ENCODE measurements at regions not wholly inside any gene's neighbourhood (a gene's known extent, or its start where the extent isn't known, plus 50 kb on each side); places are given as distances from the start of the nearest gene placed in this dataset.

DNA sequence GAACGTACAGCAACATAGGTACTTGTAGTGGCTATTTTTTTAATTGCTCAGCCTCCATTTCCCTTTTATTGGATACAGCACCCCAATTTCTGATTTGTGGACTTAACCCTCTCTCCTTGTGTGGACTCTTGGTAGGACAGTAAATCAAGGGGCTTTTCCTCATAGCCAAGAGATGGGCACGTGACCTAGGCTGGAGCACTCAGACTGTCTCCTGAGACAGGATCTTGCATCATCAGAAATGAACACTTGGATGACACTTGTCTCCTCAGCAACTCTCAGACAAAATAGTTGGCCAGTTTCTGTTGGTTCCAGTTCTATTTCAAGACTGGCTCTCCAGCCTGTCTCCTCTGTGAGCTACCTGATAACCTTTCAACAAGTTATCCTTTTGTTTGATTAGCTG lies 112.9 kb upstream of the ZNF678 start:
- H3K27ac ChIP-seq (ENCODE audit: low read depth, low read length): no peak overlapping the region
- H3K4me3 ChIP-seq (ENCODE audit: low read depth, low read length): no peak overlapping the region
- H3K9me3 ChIP-seq (ENCODE audit: control insufficient read depth, insufficient read depth, low read length): no peaks in the 10 kb centered on the region
- no peaks in the 10 kb centered on the region for H3K4me1 ChIP-seq (ENCODE audit: control insufficient read depth, insufficient read depth, low read length)
- no peaks in the 10 kb centered on the region for H3K36me3 ChIP-seq (ENCODE audit: control insufficient read depth, insufficient read depth, low read length)
- no peaks in the 10 kb centered on the region for H3K27me3 ChIP-seq (ENCODE audit: control insufficient read depth, insufficient read depth, low read length)
- H3K9ac ChIP-seq (ENCODE audit: low read depth, low read length): no peak overlapping the region

DNA sequence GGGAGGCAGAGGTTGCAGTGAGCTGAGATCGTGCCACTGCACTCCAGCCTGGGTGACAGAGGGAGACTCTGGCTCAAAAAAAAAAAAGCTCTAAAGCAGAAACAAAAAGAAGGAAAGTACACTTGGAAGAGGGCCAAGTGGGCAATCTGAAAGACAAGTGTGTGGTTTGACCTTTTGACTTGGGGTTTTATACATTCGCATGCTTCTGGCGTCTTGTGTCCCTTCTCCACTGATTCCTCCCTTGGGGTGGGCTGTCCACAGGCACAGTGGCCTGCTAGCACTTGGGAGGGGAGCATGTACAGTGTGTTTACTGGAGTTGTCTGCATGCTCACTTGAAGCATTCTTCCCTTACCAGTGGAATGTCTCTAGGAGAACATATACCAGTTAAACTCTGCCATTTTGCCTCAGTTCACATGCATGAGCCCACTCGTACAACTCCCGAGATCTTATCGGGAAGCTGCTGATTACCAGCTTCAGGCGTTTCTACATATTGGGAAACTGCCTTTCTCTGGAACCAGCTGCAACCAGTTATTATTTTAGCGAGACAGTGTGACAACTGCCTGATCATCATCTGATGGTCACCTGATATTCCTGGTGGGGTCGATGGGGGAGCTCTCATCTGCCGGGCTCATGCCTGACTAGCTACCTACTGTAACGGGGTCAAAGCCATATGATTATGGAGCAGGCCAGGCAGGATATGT lies 113.5 kb upstream of the ZNF678 start:
- Histone ChIP-seq H3K27ac (ENCODE audit: low read depth, low read length) (no peak overlapping the region), H3K4me3 (ENCODE audit: low read depth, low read length) (no peak overlapping the region), H3K9ac (ENCODE audit: low read depth, low read length) (no peak overlapping the region), H3K4me1 (ENCODE audit: control insufficient read depth, insufficient read depth, low read length) (no peaks in the 10 kb centered on the region), H3K9me3 (ENCODE audit: control insufficient read depth, insufficient read depth, low read length) (no peaks in the 10 kb centered on the region), H3K36me3 (ENCODE audit: control insufficient read depth, insufficient read depth, low read length) (no peaks in the 10 kb centered on the region), H3K27me3 (ENCODE audit: control insufficient read depth, insufficient read depth, low read length) (no peaks in the 10 kb centered on the region)

DNA sequence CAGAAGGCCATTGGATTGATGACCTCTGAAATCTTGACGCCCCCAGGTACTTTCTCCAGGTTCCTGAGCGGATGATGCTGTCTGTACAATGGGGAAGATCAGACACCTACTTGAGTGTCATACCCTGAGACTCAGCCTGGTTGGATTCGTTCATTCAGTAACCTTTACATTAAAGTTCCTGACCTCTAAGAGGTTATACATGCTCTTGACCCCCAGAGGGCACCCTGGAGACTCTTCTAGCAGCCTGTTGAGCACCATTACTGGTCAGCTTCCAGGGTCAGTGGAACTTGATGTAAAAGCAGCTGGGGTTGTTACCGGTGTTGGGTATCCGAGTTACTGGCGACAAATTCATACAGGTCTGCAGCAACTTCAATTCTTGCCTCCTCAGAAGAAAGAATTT lies 114.3 kb upstream of the ZNF678 start:
- H3K9ac ChIP-seq (ENCODE audit: low read depth, low read length): no peak overlapping the region
- no peak overlapping the region for H3K27ac ChIP-seq (ENCODE audit: low read depth, low read length)
- H3K9me3 ChIP-seq (ENCODE audit: control insufficient read depth, insufficient read depth, low read length): no peaks in the 10 kb centered on the region
- H3K4me1 ChIP-seq (ENCODE audit: control insufficient read depth, insufficient read depth, low read length): no peaks in the 10 kb centered on the region
- no peaks in the 10 kb centered on the region for H3K36me3 ChIP-seq (ENCODE audit: control insufficient read depth, insufficient read depth, low read length)
- no peak overlapping the region for H3K4me3 ChIP-seq (ENCODE audit: low read depth, low read length)
- no peaks in the 10 kb centered on the region for H3K27me3 ChIP-seq (ENCODE audit: control insufficient read depth, insufficient read depth, low read length)

DNA sequence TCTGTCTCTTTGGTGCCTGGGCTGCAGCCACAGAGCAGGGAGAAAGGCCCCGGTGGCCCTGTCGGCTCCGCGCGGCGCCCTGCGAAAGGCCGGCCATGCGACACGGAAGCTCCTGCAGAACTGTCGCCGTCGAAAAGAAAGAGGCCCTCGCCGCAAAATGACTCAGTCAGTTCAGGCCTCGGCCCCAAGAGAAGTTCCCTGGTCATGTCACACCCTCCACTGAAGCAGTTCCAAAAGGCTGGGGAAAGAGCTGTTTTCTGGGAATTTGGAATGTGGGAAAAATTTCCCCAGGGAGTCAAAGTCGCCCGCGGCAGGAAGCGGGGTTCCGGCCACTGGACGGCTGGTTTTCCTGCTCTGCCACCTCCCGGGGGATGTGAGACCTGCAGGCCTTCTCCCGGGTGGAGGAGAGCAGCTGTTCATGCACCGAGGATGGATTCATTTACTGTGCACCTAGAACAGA lies 115.8 kb upstream of the ZNF678 start:
- H3K4me1 ChIP-seq (ENCODE audit: control insufficient read depth, insufficient read depth, low read length): no peaks in the 10 kb centered on the region
- H3K9me3 ChIP-seq (ENCODE audit: control insufficient read depth, insufficient read depth, low read length): no peaks in the 10 kb centered on the region
- no peak overlapping the region for H3K4me3 ChIP-seq (ENCODE audit: low read depth, low read length)
- no peaks in the 10 kb centered on the region for H3K36me3 ChIP-seq (ENCODE audit: control insufficient read depth, insufficient read depth, low read length)
- H3K27me3 ChIP-seq (ENCODE audit: control insufficient read depth, insufficient read depth, low read length): no peaks in the 10 kb centered on the region
- H3K27ac ChIP-seq (ENCODE audit: low read depth, low read length): no peak overlapping the region
- no peak overlapping the region for H3K9ac ChIP-seq (ENCODE audit: low read depth, low read length)

DNA sequence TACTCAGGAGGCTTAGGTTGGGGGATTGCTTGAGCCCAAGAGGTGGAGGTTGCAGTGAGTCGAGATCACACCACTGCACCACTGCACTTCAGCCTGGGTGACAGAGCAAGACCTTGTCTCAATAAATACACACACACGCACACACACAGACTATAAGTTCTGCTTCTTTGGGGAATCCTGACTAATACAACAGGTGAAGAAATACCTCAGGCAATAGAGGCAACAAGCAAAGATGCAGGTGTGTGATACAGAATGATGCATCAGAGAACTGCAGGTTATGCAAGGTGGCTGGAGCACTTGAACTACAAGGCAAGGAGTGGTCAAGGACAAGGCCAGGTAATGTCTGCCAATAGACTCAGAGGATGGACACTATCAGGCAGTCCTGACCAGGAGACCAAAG lies 117.6 kb upstream of the ZNF678 start:
- Histone ChIP-seq H3K9me3 (ENCODE audit: control insufficient read depth, insufficient read depth, low read length) (no peaks in the 10 kb centered on the region), H3K36me3 (ENCODE audit: control insufficient read depth, insufficient read depth, low read length) (no peaks in the 10 kb centered on the region), H3K4me3 (ENCODE audit: low read depth, low read length) (no peak overlapping the region), H3K9ac (ENCODE audit: low read depth, low read length) (no peak overlapping the region), H3K27ac (ENCODE audit: low read depth, low read length) (no peak overlapping the region), H3K4me1 (ENCODE audit: control insufficient read depth, insufficient read depth, low read length) (no peaks in the 10 kb centered on the region), H3K27me3 (ENCODE audit: control insufficient read depth, insufficient read depth, low read length) (no peaks in the 10 kb centered on the region)

DNA sequence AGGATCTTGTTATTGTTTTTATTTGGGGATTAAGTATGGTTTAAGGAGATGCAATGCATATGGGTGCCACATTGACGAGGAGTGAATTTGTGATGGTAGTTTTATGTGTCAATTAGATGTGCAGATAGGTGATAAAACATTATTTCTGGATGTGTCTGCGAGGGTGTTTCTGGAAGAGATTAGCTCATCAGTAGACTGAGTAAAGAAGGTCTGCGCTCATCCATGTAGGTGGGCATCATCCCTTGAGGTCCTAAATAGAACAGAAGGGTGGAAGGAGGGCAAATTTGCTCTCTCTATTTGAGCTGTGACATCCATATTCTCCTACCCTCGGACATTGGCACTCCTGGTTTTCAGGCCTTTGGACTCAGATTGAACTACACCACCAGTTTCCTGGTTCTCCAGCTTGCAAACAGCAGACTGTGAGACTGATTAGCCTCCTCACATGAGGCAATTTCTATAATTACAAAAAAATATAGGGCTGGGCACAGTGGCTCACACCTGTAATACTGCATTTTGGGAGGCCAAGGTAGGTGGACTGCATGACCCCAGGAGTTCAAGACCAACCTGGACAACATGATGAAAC lies 118.2 kb upstream of the ZNF678 start:
- no peaks in the 10 kb centered on the region for H3K36me3 ChIP-seq (ENCODE audit: control insufficient read depth, insufficient read depth, low read length)
- H3K9ac ChIP-seq (ENCODE audit: low read depth, low read length): no peak overlapping the region
- no peaks in the 10 kb centered on the region for H3K9me3 ChIP-seq (ENCODE audit: control insufficient read depth, insufficient read depth, low read length)
- no peak overlapping the region for H3K27ac ChIP-seq (ENCODE audit: low read depth, low read length)
- H3K4me1 ChIP-seq (ENCODE audit: control insufficient read depth, insufficient read depth, low read length): no peaks in the 10 kb centered on the region
- H3K4me3 ChIP-seq (ENCODE audit: low read depth, low read length): no peak overlapping the region
- H3K27me3 ChIP-seq (ENCODE audit: control insufficient read depth, insufficient read depth, low read length): no peaks in the 10 kb centered on the region

DNA sequence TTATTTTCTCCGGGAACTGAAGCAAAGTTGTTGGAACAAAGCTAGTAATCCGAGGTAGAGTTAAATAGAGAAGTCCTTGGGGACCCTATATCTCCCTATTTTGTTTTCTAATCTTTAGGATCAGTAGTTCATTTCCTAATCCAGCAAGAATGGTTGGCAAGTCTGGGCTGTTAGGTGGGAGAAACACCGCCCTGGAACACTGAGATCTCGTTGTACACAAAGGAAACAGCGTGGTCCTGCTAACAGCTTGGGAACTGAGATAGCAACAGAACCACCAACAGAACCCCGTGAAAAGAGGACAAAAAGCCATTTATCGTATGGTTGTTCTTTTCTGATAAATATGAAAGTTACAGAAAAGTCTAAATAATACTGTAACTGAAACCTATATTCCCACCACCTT lies 121.9 kb upstream of the CDC42BPA start:
- Histone ChIP-seq H3K4me1 (ENCODE audit: control insufficient read depth, insufficient read depth, low read length) (no peaks in the 10 kb centered on the region), H3K4me3 (ENCODE audit: low read depth, low read length) (no peak overlapping the region), H3K36me3 (ENCODE audit: control insufficient read depth, insufficient read depth, low read length) (no peaks in the 10 kb centered on the region), H3K9ac (ENCODE audit: low read depth, low read length) (no peak overlapping the region), H3K27ac (ENCODE audit: low read depth, low read length) (no peak overlapping the region), H3K9me3 (ENCODE audit: control insufficient read depth, insufficient read depth, low read length) (no peaks in the 10 kb centered on the region), H3K27me3 (ENCODE audit: control insufficient read depth, insufficient read depth, low read length) (no peaks in the 10 kb centered on the region)

DNA sequence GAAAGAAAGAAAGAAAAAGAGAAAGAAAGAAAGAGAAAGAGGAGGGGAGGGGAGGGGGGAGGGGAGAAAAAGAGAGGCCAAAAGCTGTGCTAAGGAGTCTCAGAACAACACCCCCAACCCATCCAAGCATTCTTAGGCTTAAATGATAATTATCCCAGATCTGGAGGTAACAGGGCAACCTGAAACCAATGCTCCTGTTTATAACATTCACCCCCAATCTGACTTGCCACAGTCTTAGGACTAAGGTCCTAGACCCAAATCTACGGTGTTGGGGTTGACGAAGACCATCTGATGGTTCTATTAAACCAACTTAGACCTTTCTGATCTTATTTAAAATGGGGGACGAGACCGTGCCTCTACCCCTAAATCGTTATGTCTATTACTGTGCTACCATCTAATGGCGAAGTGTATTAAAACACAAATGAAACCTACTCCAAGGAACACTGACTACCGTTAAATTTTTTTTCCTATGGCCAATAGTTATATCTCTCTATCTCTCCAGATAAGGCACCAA lies 119.3 kb upstream of the CDC42BPA start:
- H3K9me3 ChIP-seq (ENCODE audit: control insufficient read depth, insufficient read depth, low read length): no peaks in the 10 kb centered on the region
- H3K4me3 ChIP-seq (ENCODE audit: low read depth, low read length): no peak overlapping the region
- H3K27me3 ChIP-seq (ENCODE audit: control insufficient read depth, insufficient read depth, low read length): no peaks in the 10 kb centered on the region
- H3K36me3 ChIP-seq (ENCODE audit: control insufficient read depth, insufficient read depth, low read length): no peaks in the 10 kb centered on the region
- no peak overlapping the region for H3K27ac ChIP-seq (ENCODE audit: low read depth, low read length)
- H3K9ac ChIP-seq (ENCODE audit: low read depth, low read length): no peak overlapping the region
- H3K4me1 ChIP-seq (ENCODE audit: control insufficient read depth, insufficient read depth, low read length): no peaks in the 10 kb centered on the region

DNA sequence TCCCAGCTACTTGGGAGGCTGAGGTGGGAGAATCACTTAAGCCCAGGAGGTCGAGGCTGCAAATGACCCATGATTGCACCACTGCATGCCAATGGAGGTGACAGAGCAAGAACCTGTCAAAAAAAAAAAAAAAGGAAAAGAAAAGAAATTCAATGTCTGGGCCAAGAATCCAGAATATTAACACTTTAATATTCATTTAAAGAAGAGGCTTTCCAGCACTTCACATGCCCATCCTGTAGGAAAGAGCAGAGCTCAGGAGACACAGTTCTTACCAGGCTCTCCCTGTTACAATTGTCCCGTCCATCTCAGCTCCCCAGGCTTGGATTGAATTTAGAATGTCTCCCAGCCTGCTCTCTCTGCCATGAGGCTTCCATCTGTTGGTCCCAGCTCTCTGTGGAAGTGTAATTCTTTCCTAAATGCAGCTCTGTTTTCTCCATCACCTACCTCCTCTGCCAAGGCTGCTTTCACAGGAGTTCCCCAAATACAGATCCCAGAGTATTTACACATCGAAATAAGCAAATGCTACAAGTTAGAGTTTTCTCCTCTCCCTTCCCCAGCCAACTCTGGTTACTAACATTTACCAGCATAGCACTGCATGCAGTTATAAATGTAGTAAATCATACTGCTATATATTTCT lies 116.6 kb upstream of the CDC42BPA start:
- Histone ChIP-seq H3K27me3 (ENCODE audit: control insufficient read depth, insufficient read depth, low read length) (no peaks in the 10 kb centered on the region), H3K27ac (ENCODE audit: low read depth, low read length) (no peak overlapping the region), H3K36me3 (ENCODE audit: control insufficient read depth, insufficient read depth, low read length) (no peaks in the 10 kb centered on the region), H3K4me1 (ENCODE audit: control insufficient read depth, insufficient read depth, low read length) (0 out of 2 replicates have a peak, but pooled peaks cover 9% of the 10 kb centered on the region), H3K9me3 (ENCODE audit: control insufficient read depth, insufficient read depth, low read length) (no peaks in the 10 kb centered on the region), H3K4me3 (ENCODE audit: low read depth, low read length) (no peak overlapping the region), H3K9ac (ENCODE audit: low read depth, low read length) (no peak overlapping the region)

DNA sequence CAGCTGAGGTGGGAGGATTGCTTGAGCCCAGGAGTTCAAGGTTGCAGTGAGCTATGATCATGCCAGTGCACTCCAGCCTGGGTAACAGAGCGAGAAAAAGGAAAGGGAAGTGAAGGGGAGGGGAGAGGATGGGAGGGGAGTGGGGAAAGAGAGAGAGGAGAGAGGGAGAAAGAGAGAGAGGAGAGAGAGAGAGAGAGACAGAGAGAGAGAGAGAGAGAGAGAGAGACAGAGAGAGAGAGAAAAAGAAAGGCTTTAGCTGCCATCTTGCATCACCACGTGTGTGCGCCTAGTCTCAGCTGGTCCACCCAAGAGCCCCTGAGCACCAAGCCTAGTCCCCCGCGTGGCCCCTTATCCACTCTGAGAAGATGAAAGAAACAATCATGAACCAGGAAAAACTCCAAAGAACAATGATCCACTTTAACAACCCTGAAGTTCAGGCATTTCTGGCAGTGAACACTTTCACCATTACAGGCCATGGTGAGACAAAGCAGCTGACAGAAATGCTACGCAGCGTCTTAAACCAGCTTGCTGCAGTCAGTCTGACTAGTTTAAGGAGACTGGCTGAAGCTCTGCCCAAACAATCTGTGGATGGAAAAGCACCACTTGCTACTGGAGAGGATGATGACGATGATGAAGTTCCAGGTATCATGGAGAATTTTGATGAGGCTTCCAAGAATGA lies 115.5 kb upstream of the CDC42BPA start:
- no peak overlapping the region for H3K27ac ChIP-seq (ENCODE audit: low read depth, low read length)
- no peaks in the 10 kb centered on the region for H3K27me3 ChIP-seq (ENCODE audit: control insufficient read depth, insufficient read depth, low read length)
- no peak overlapping the region for H3K9ac ChIP-seq (ENCODE audit: low read depth, low read length)
- H3K36me3 ChIP-seq (ENCODE audit: control insufficient read depth, insufficient read depth, low read length): no peaks in the 10 kb centered on the region
- 0 out of 2 replicates have a peak, but pooled peaks cover 10% of the 10 kb centered on the region for H3K4me1 ChIP-seq (ENCODE audit: control insufficient read depth, insufficient read depth, low read length)
- H3K9me3 ChIP-seq (ENCODE audit: control insufficient read depth, insufficient read depth, low read length): no peaks in the 10 kb centered on the region
- no peak overlapping the region for H3K4me3 ChIP-seq (ENCODE audit: low read depth, low read length)

DNA sequence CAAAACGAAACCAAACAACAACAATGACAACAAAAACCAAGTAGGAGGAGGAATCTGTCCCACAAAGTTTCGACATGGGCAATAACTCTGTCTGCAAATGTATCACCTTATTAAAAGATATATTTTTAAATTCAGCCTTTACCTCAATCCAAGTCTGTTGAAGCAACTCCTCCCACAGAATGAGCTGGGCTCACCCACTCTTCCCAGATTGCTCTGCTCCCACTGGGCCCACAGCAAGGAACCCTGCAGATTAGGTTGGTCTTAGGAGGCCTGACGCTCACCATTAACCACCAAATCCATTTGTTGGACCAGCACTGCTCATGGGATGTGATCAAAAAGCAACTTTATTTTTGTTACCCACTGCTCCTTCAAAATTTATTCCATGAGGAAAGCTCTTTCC lies 114.7 kb upstream of the CDC42BPA start:
- H3K27me3 ChIP-seq (ENCODE audit: control insufficient read depth, insufficient read depth, low read length): no peaks in the 10 kb centered on the region
- H3K9me3 ChIP-seq (ENCODE audit: control insufficient read depth, insufficient read depth, low read length): no peaks in the 10 kb centered on the region
- no peak overlapping the region for H3K4me3 ChIP-seq (ENCODE audit: low read depth, low read length)
- no peak overlapping the region for H3K9ac ChIP-seq (ENCODE audit: low read depth, low read length)
- H3K36me3 ChIP-seq (ENCODE audit: control insufficient read depth, insufficient read depth, low read length): no peaks in the 10 kb centered on the region
- H3K4me1 ChIP-seq (ENCODE audit: control insufficient read depth, insufficient read depth, low read length): peaks cover 14% of the 10 kb centered on the region; the same call in 1 of the 2 replicates
- H3K27ac ChIP-seq (ENCODE audit: low read depth, low read length): no peak overlapping the region
